PC-3 (cell line): ENCODE measurements at regions not wholly inside any gene's neighbourhood (a gene's known extent, or its start where the extent isn't known, plus 50 kb on each side); places are given as distances from the start of the nearest gene placed in this dataset.
"Not testable (repeated sequence)": the region's sequence is repeated elsewhere in the genome, so short reads cannot be mapped to it uniquely, and the experiment has no call there.

Experiments used
- CTCF ChIP-seq: fragments of 300-600 bp; sonication (generic); conservative IDR thresholded peaks from 2 replicates; pipeline ENCODE4 v1.5.1; 2017; ENCODE audit warnings: antibody characterized with exemption, low read depth, mild to moderate bottlenecking, low read length
- EZH2 ChIP-seq: fragments of 300-600 bp; sonication (generic); IDR thresholded peaks from one replicate; pipeline ENCODE4 v1.6.1; 2017; ENCODE audit warnings: antibody characterized with exemption, mild to moderate bottlenecking, low read length; ENCODE audit not compliant: unreplicated experiment
- EZH2phosphoT487 ChIP-seq: fragments of 300-600 bp; sonication (generic); IDR thresholded peaks from 2 replicates; pipeline ENCODE4 v1.6.1; 2018; ENCODE audit warnings: mild to moderate bottlenecking, antibody characterized with exemption, low read length, borderline replicate concordance

GRCh38 chr2:110331625-110332024 is 119.3 kb upstream of the MTLN start:
- not testable (repeated sequence) for TF ChIP-seq CTCF, EZH2, EZH2phosphoT487
